Stimulated activated CD8-positive, alpha-beta memory T cell treated with anti-CD3 and anti-CD28 coated beads, Interleukin-4, amount 100 ng/mL, for 48 hours (primary cell): ENCODE measurements at regions not wholly inside any gene's neighbourhood (a gene's known extent, or its start where the extent isn't known, plus 50 kb on each side); places are given as distances from the start of the nearest gene placed in this dataset.

Experiments
- DNase-seq: peaks from one replicate; pipeline ENCODE4 v3.0.0-alpha.2; 2020

- no peak for DNase-seq
Measured at GRCh38 chr2:7476371-7476770, 559.2 kb downstream of the RNF144A start.

- DNase-seq, result no peak
Measured at GRCh38 chr2:7479603-7480002, 562.4 kb downstream of the RNF144A start.

- no peak for DNase-seq
Measured at GRCh38 chr2:7480431-7480830, 563.2 kb downstream of the RNF144A start.

- DNase-seq, result no peak
Measured at GRCh38 chr2:7490672-7491071, 573.5 kb downstream of the RNF144A start.

GRCh38 chr2:7492719-7493118 lies 575.5 kb downstream of the RNF144A start:
- DNase-seq, result no peak

GRCh38 chr2:7497178-7497577 lies 580.0 kb downstream of the RNF144A start:
- no peak for DNase-seq

GRCh38 chr2:7499018-7499417 lies 581.8 kb downstream of the RNF144A start:
- no peak for DNase-seq

- DNase-seq, result no peak
Measured at GRCh38 chr2:7502336-7502735, 585.1 kb downstream of the RNF144A start.

- no peak for DNase-seq
Measured at GRCh38 chr2:7508296-7508943, 591.2 kb downstream of the RNF144A start.

- no peak for DNase-seq
Measured at GRCh38 chr2:7510353-7510752, 593.1 kb downstream of the RNF144A start.

- no peak for DNase-seq
Measured at GRCh38 chr2:7513834-7514233, 596.6 kb downstream of the RNF144A start.

GRCh38 chr2:7515327-7515726 lies 598.1 kb downstream of the RNF144A start:
- DNase-seq, result no peak

- no peak for DNase-seq
Measured at GRCh38 chr2:7516484-7517063, 599.4 kb downstream of the RNF144A start.

GRCh38 chr2:7517088-7517487 lies 599.9 kb downstream of the RNF144A start:
- DNase-seq, result no peak

GRCh38 chr2:7517851-7518250 lies 600.6 kb downstream of the RNF144A start:
- DNase-seq, result no peak

- DNase-seq, result no peak
Measured at GRCh38 chr2:7523481-7524120, 606.4 kb downstream of the RNF144A start.

GRCh38 chr2:7524195-7524594 lies 607.0 kb downstream of the RNF144A start:
- DNase-seq, result no peak

GRCh38 chr2:7525746-7526145 lies 608.5 kb downstream of the RNF144A start:
- DNase-seq, result no peak

- no peak for DNase-seq
Measured at GRCh38 chr2:7527165-7527722, 610.0 kb downstream of the RNF144A start.

- no peak for DNase-seq
Measured at GRCh38 chr2:7530001-7530400, 612.8 kb downstream of the RNF144A start.

GRCh38 chr2:7539077-7539476 lies 621.9 kb downstream of the RNF144A start:
- DNase-seq, result no peak

- DNase-seq, result no peak
Measured at GRCh38 chr2:7539760-7540159, 622.5 kb downstream of the RNF144A start.

- DNase-seq, result no peak
Measured at GRCh38 chr2:7552825-7553570, 635.8 kb downstream of the RNF144A start.

- no peak for DNase-seq
Measured at GRCh38 chr2:7555260-7555659, 638.0 kb downstream of the RNF144A start.
